Panc1 (cell line): ENCODE measurements at regions not wholly inside any gene's neighbourhood (a gene's known extent, or its start where the extent isn't known, plus 50 kb on each side); places are given as distances from the start of the nearest gene placed in this dataset.

Experiments
- ATAC-seq: fragments of 200-7000 bp; cut with Tn5 transposase; 2 replicates; pipeline ENCODE4 v1.9.1; 2020; ENCODE audit warnings: mild to moderate bottlenecking, moderate library complexity
- BruUV-seq: library from RNA; stranded (reverse); fragments of 400-500 nt; replicated peaks from 2 replicates; lab custom pipeline; 2021; lab: Mats Ljungman, UMichigan
- CTCF ChIA-PET: fragments of 300-600 bp; sonication (Branson Sonifier 250); formaldehyde crosslinking; loops from one replicate; lab custom pipeline; 2022; ENCODE audit warnings: antibody characterized with exemption; lab: Charles Lee
- POLR2A ChIA-PET: fragments of 300-600 bp; sonication (Branson Sonifier 250); formaldehyde crosslinking; loops from one replicate; lab custom pipeline; 2022; ENCODE audit warnings: antibody characterized with exemption; lab: Charles Lee
- DNase-seq: peaks from one replicate; pipeline ENCODE4 v3.0.0-alpha.2; 2010; ENCODE audit warnings: low read depth, low spot score
- H3K27ac ChIP-seq: 2 replicates; pipeline ENCODE4 v1.5.1; 2011; ENCODE audit warnings: mild to moderate bottlenecking, low read length, inconsistent platforms
- H3K27me3 ChIP-seq: fragments of 200-500 bp; sonication (Bioruptor generic); 2 replicates; pipeline ENCODE4 v1.6.0; 2014; ENCODE audit warnings: low read length, inconsistent platforms; ENCODE audit not compliant: control insufficient read depth, insufficient read depth
- H3K36me3 ChIP-seq: fragments of 200-500 bp; sonication (Bioruptor generic); 2 replicates; pipeline ENCODE4 v1.5.1; 2014; ENCODE audit warnings: inconsistent platforms, mild to moderate bottlenecking, low read length, moderate library complexity; ENCODE audit not compliant: control insufficient read depth, insufficient read depth
- H3K4me1 ChIP-seq: 2 replicates; pipeline ENCODE4 v1.5.1; 2011; ENCODE audit warnings: inconsistent platforms, mild to moderate bottlenecking, low read length, moderate library complexity; ENCODE audit not compliant: control insufficient read depth, insufficient read depth
- H3K4me3 ChIP-seq, 2 experiments: 2 replicates each; pipeline ENCODE4 v1.5.1; 2011 to 2012; ENCODE audit warnings: low read depth in 2 of 2, low read length in 2 of 2, mild to moderate bottlenecking in 2 of 2, inconsistent platforms in 1 of 2, moderate library complexity in 1 of 2
- H3K9me3 ChIP-seq: fragments of 200-500 bp; sonication (Bioruptor generic); 2 replicates; pipeline ENCODE4 v1.5.1; 2014; ENCODE audit warnings: low read depth, mild to moderate bottlenecking, inconsistent platforms, low read length, moderate library complexity; ENCODE audit not compliant: control insufficient read depth, insufficient read depth
- POLR2AphosphoS5 ChIP-seq: IDR thresholded peaks from 2 replicates; pipeline ENCODE4 v1.6.1; 2012; ENCODE audit warnings: mild to moderate bottlenecking, low read depth, low read length, moderate library complexity
- SIN3A ChIP-seq: IDR thresholded peaks from 2 replicates; pipeline ENCODE4 v1.6.1; 2012; ENCODE audit warnings: low read depth, mild to moderate bottlenecking, low read length, moderate library complexity, borderline replicate concordance; ENCODE audit not compliant: insufficient read depth
- TCF7L2 ChIP-seq: IDR thresholded peaks from 2 replicates; pipeline ENCODE4 v1.6.1; 2011; ENCODE audit warnings: mild to moderate bottlenecking, low read depth, low read length, inconsistent platforms
- in situ Hi-C: cut with HindIII; loops from 2 replicates; pipeline ENCODE4 v1.10.0; 2016; ENCODE audit warnings: low sequenced_read_pairs, low pct_unique_long_range_greater_than_20kb
- intact Hi-C: fragments of 100-400 bp; cut with micrococcal nuclease; formaldehyde crosslinking; loops from one replicate; pipeline ENCODE4 v1.10.0; 2022; ENCODE audit not compliant: unreplicated experiment
- TF ChIP-seq, protein P1 (sequence below): fragments of 450-650 bp; IDR thresholded peaks from 2 replicates; pipeline ENCODE4 v1.5.1; 2017; ENCODE audit warnings: mild to moderate bottlenecking
- TF ChIP-seq, protein P2 (sequence below), 2 experiments: IDR thresholded peaks; 2 replicates each; pipeline ENCODE4 v1.6.1; 2011 to 2012; ENCODE audit warnings: low read depth in 2 of 2, control low read depth in 1 of 2, low read length in 1 of 2, mild to moderate bottlenecking in 1 of 2, moderate library complexity in 1 of 2; ENCODE audit not compliant: insufficient read depth in 1 of 2

DNA sequence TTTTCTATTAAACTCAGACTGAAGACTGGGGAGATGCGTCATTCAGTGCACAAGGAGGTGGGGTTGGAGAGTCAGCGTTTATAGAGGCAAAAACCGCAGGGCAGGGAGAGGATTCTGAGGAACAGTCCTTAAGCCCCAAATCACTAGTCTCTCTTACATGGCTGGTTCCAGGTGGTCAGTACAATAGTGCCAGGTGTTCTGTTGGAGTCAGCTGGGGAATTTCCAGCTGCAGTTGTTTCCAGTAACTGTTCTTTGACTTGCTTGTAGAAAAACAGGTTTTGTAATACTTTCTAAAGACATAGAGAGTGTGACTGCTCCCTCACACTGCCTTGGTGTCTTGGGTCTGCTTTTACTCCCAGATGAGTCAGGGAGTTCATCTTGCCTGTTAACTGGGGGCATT, 192.2 kb downstream of the TMTC3 start:
- H3K9me3 ChIP-seq = no peaks in the 10 kb centered on the region
- intact Hi-C loops = no loop called here
- no TSS peak for BruUV-seq
- CTCF ChIA-PET = no interaction called here
- ATAC-seq (no peak), DNase-seq (no peak)
- POLR2A ChIA-PET = no interaction called here
- no peaks in the 10 kb centered on the region for H3K36me3 ChIP-seq
- in situ Hi-C loops = no loop called here
- no peak overlapping the region for H3K4me3 ChIP-seq
- H3K27me3 ChIP-seq = no peaks in the 10 kb centered on the region
- TF ChIP-seq, protein P1, sequence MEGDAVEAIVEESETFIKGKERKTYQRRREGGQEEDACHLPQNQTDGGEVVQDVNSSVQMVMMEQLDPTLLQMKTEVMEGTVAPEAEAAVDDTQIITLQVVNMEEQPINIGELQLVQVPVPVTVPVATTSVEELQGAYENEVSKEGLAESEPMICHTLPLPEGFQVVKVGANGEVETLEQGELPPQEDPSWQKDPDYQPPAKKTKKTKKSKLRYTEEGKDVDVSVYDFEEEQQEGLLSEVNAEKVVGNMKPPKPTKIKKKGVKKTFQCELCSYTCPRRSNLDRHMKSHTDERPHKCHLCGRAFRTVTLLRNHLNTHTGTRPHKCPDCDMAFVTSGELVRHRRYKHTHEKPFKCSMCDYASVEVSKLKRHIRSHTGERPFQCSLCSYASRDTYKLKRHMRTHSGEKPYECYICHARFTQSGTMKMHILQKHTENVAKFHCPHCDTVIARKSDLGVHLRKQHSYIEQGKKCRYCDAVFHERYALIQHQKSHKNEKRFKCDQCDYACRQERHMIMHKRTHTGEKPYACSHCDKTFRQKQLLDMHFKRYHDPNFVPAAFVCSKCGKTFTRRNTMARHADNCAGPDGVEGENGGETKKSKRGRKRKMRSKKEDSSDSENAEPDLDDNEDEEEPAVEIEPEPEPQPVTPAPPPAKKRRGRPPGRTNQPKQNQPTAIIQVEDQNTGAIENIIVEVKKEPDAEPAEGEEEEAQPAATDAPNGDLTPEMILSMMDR = no peak
- no peak for TF ChIP-seq POLR2AphosphoS5
- H3K4me1 ChIP-seq = no peaks in the 10 kb centered on the region
- no peak overlapping the region for H3K27ac ChIP-seq

DNA sequence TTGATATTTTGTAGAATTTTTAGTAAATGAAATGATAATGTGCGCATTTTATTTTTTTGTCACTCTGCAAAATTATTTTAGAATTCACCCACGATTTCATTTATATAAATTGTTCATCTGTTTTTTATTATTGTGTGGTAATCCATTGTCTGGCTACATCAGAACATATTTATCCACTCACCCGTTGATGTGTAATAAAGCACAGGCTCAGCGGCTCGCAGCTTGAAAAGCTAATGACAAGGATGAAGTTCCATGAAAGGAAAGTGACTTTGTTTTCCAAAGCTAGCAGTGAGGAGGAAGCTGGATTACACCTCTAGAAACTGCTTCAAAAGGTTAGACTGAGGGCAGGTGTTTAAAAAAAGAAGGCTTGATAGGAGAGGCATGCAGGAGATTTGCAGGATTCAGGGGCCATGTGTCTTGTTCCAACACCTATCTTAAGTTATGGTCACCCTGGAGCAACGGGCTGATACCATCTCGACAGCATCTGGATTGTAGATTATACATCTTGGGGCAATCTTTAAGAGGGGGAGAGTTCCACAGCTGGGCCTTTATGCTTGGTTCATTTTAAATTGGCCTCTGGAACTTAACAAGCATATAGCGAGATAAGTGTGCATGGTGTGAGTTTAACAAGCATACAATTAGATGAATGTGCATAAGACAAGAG, 194.1 kb downstream of the TMTC3 start:
- in situ Hi-C loops (no loop called here), intact Hi-C loops (no loop called here)
- ChIA-PET POLR2A (no interaction called here), CTCF (no interaction called here)
- Histone ChIP-seq H3K27ac (no peak overlapping the region), H3K9me3 (no peaks in the 10 kb centered on the region), H3K4me1 (no peaks in the 10 kb centered on the region), H3K4me3 (no peak overlapping the region), H3K36me3 (no peaks in the 10 kb centered on the region), H3K27me3 (no peaks in the 10 kb centered on the region)
- DNase-seq (no peak), ATAC-seq (no peak)
- no TSS peak for BruUV-seq
- TF ChIP-seq TCF7L2 (peak; percentile 71), POLR2AphosphoS5 (no peak)

DNA sequence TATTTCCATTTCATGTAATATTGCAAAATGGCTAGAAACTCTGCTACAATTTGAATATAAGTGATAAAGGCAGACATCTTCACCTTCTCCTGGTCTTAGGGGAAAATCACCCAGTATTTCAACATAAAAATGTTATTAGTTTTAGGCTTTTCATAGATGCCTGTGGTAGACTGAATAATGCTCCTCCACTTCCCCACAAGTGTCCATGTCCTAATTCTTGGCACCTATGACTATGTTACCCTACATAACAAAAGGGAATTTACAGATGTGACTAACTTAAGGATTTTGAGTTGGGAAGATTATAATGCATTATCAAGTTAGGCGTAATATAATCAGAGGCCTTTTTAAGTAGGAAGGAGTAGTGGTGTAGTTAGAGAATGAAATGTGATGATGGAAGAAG, 196.4 kb downstream of the TMTC3 start:
- Histone ChIP-seq H3K27ac (no peak overlapping the region), H3K27me3 (no peaks in the 10 kb centered on the region), H3K4me1 (no peaks in the 10 kb centered on the region), H3K4me3 (no peak overlapping the region), H3K36me3 (no peaks in the 10 kb centered on the region), H3K9me3 (no peaks in the 10 kb centered on the region)
- intact Hi-C loops (no loop called here), in situ Hi-C loops (no loop called here)
- BruUV-seq = no TSS peak
- ChIA-PET CTCF (no interaction called here), POLR2A (no interaction called here)
- no peak for DNase-seq
- TF ChIP-seq, protein P1 = no peak
- TF ChIP-seq POLR2AphosphoS5 (no peak), SIN3A (no peak), TCF7L2 (no peak)
- TF ChIP-seq, protein P2, sequence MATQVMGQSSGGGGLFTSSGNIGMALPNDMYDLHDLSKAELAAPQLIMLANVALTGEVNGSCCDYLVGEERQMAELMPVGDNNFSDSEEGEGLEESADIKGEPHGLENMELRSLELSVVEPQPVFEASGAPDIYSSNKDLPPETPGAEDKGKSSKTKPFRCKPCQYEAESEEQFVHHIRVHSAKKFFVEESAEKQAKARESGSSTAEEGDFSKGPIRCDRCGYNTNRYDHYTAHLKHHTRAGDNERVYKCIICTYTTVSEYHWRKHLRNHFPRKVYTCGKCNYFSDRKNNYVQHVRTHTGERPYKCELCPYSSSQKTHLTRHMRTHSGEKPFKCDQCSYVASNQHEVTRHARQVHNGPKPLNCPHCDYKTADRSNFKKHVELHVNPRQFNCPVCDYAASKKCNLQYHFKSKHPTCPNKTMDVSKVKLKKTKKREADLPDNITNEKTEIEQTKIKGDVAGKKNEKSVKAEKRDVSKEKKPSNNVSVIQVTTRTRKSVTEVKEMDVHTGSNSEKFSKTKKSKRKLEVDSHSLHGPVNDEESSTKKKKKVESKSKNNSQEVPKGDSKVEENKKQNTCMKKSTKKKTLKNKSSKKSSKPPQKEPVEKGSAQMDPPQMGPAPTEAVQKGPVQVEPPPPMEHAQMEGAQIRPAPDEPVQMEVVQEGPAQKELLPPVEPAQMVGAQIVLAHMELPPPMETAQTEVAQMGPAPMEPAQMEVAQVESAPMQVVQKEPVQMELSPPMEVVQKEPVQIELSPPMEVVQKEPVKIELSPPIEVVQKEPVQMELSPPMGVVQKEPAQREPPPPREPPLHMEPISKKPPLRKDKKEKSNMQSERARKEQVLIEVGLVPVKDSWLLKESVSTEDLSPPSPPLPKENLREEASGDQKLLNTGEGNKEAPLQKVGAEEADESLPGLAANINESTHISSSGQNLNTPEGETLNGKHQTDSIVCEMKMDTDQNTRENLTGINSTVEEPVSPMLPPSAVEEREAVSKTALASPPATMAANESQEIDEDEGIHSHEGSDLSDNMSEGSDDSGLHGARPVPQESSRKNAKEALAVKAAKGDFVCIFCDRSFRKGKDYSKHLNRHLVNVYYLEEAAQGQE (IDR thresholded peaks at IDR 0.05; ENCODE audit: insufficient read depth in 1 of 2, low read depth in 2 of 2, low read length in 1 of 2) = no peak
- no peak for ATAC-seq
